ENCODE measurements at regions not wholly inside any gene's neighbourhood (a gene's known extent, or its start where the extent isn't known, plus 50 kb on each side); places are given as distances from the start of the nearest gene placed in this dataset.

DNA sequence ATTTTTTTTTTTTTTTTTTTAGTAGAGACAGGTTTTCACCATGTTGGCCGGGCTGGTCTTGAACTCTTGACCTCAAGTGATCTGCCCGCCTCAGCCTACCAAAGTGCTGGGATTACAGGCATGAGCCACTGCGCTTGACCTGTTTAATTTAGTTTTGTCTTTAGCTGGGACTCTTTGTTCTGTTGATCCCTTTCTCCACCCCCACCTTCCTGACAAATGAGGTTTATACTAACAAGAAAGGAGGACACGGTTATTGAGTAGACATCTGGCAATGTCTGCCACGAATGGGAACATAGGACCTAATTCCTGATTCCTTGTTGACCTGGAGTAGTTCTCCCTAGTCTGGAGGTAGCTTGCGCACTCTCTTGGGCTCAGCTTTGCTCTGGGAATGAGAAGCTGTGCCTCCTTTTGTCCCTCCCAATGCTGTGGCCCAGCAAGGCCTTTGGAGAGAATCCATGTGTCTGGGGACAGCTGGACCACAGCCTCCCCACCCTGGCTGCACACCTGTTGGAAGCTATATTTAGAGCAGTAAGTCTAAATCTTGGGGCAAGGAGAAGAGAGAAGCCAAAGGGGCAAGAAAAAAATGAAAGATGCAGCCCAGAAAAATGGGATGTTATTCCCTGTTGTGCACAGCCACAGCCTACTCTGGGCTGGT lies 53.2 kb upstream of the ADPGK start:
- DNase-seq (ENCODE audit: low spot score) (no peak), FAIRE-seq (no peak)

DNA sequence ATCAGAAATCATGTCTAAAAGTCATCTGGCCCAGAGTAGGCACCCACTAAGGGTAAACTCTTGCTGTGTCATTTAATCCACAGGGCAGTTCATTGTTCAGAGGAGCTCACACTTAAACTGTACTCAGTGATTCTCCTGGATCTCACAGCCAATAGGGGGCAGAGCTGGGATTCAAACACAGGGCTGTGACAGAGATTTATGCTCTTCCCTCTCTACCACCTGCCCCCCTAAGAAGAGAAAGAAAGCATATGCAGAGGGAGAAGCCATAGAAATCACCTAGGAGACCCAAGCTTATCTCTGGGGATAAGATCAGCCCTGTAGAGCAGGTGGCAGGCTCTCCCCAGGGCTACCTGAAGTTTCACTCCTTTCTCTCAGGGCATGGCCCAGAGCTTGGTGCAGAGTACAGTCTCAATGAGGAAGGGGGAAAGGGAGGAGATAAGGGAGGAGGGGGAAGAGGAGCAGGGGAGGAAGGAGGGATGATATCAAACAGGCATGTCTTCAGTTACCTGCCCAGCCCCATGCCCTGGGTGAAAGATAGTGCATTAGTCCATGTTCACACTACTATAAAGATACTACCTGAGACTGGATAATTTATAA lies 51.8 kb upstream of the ADPGK start:
- DNase-seq (ENCODE audit: low spot score): no peak
- FAIRE-seq: no peak

DNA sequence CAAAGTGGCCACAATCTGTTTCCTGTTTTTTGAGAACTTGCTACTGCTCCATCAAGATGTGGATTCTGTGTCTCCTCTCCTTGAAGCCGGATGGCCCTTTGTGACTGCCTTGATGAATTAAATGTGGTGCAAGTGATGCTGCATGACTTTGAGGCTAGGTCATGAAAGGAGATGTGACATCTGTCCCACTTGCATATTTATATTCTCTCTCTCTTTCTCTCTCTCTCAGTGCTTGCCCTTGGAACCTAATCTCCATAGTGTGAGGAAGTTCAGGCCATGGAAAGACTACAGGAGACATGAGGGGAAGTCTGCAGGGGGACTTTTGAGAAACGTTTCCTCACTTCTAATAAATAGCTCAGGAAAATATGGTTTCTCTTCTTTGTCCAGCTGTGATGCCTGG lies 50.0 kb upstream of the ADPGK start:
- no peak for DNase-seq (ENCODE audit: low spot score)
- FAIRE-seq: no peak

Measured in RCC 7860 (cell line).